Activated CD4-positive, alpha-beta T cell treated with anti-CD3 and anti-CD28 coated beads for 36 hours (primary cell): ENCODE measurements at regions not wholly inside any gene's neighbourhood (a gene's known extent, or its start where the extent isn't known, plus 50 kb on each side); places are given as distances from the start of the nearest gene placed in this dataset.

ENCODE experiments used
- ATAC-seq: fragments of 200-7000 bp; cut with Tn5 transposase; one replicate; pipeline ENCODE4 v1.10.0; 2021; ENCODE audit warnings: mild to moderate bottlenecking, moderate library complexity
- CTCF ChIA-PET: fragments of 350-600 bp; sonication (Branson Sonifier 250); formaldehyde crosslinking; loops from one replicate; lab custom pipeline; 2021; ENCODE audit warnings: antibody characterized with exemption; lab: Charles Lee
- POLR2A ChIA-PET: fragments of 350-600 bp; sonication (Branson Sonifier 250); formaldehyde crosslinking; loops from one replicate; lab custom pipeline; 2021; ENCODE audit warnings: antibody characterized with exemption, inconsistent platforms; lab: Charles Lee
- DNase-seq: peaks from one replicate; pipeline ENCODE4 v3.0.0-alpha.2; 2020
- H3K27ac Mint-ChIP-seq: one replicate; pipeline ENCODE4 v1.8.0; 2021; ENCODE audit warnings: mixed read lengths
- H3K27me3 Mint-ChIP-seq: one replicate; pipeline ENCODE4 v1.8.0; 2021; ENCODE audit warnings: mixed read lengths
- H3K36me3 Mint-ChIP-seq: one replicate; pipeline ENCODE4 v1.8.0; 2021; ENCODE audit warnings: low read depth, mixed read lengths
- H3K4me1 Mint-ChIP-seq: one replicate; pipeline ENCODE4 v1.8.0; 2021; ENCODE audit warnings: mixed read lengths
- H3K4me3 Mint-ChIP-seq: one replicate; pipeline ENCODE4 v1.8.0; 2021; ENCODE audit warnings: mild to moderate bottlenecking, moderate library complexity, mixed read lengths
- H3K9me3 Mint-ChIP-seq: one replicate; pipeline ENCODE4 v1.8.0; 2021; ENCODE audit warnings: low read depth, mixed read lengths
- intact Hi-C, 2 experiments: fragments of 100-400 bp; cut with DNase I in 1 of 2; cut with micrococcal nuclease in 1 of 2; formaldehyde crosslinking; loops; one replicate each; pipeline versions ENCODE4 v1.14.2 to v1.15.1; 2022 to 2024; cut with DNase I, micrococcal nuclease

GRCh38 chr6:14965424-14966075 is 280.3 kb upstream of the JARID2 start:
- Mint-ChIP-seq H3K27ac (no peak overlapping the region), H3K36me3 (no peaks in the 10 kb centered on the region), H3K4me1 (no peaks in the 10 kb centered on the region), H3K9me3 (peaks cover 6% of the 10 kb centered on the region), H3K27me3 (no peaks in the 10 kb centered on the region), H3K4me3 (no peak overlapping the region)
- ChIA-PET CTCF (no interaction called here), POLR2A (no interaction called here)
- intact Hi-C loops = no loop called here
- DNase-seq = no peak
- ATAC-seq = no peak

- Mint-ChIP-seq H3K4me1 (no peaks in the 10 kb centered on the region), H3K36me3 (no peaks in the 10 kb centered on the region), H3K9me3 (peaks cover 6% of the 10 kb centered on the region), H3K27me3 (no peaks in the 10 kb centered on the region), H3K27ac (no peak overlapping the region), H3K4me3 (no peak overlapping the region)
- ChIA-PET POLR2A (no interaction called here), CTCF (interaction anchor here (0.6 kb wide), 1 partner anchor 281 kb away, joined by 4 read pairs; no protein-coding TSS in a partner anchor)
- intact Hi-C loops = no loop called here
- ATAC-seq (no peak), DNase-seq (no peak)
Measured at GRCh38 chr6:14966096-14966905, 279.6 kb upstream of the JARID2 start.

- no peaks in the 10 kb centered on the region for H3K27me3 Mint-ChIP-seq
- peaks cover 6% of the 10 kb centered on the region for H3K9me3 Mint-ChIP-seq
- intact Hi-C loops = no loop called here
- H3K27ac Mint-ChIP-seq = no peak overlapping the region
- ATAC-seq = no peak
- CTCF ChIA-PET = interaction anchor here (0.6 kb wide), 1 partner anchor 280 kb away, joined by 4 read pairs; no protein-coding TSS in a partner anchor
- H3K4me3 Mint-ChIP-seq = no peak overlapping the region
- H3K36me3 Mint-ChIP-seq = no peaks in the 10 kb centered on the region
- POLR2A ChIA-PET = interaction anchor here (0.7 kb wide), 2 partner anchors 679 to 1721 kb away, joined by 4 to 14 read pairs; no protein-coding TSS in a partner anchor
- no peak for DNase-seq
- no peaks in the 10 kb centered on the region for H3K4me1 Mint-ChIP-seq
Measured at GRCh38 chr6:14966906-14967711, 278.8 kb upstream of the JARID2 start.

- intact Hi-C loops = no loop called here
- no peak for ATAC-seq
- Mint-ChIP-seq H3K4me1 (no peaks in the 10 kb centered on the region), H3K4me3 (no peak overlapping the region), H3K36me3 (no peaks in the 10 kb centered on the region), H3K27ac (no peak overlapping the region), H3K9me3 (peaks cover 6% of the 10 kb centered on the region), H3K27me3 (no peaks in the 10 kb centered on the region)
- ChIA-PET POLR2A (interaction anchor here (0.7 kb wide), 1 partner anchor 1723 kb away, joined by 14 read pairs; no protein-coding TSS in a partner anchor), CTCF (interaction anchor here (0.7 kb wide), 1 partner anchor 328 kb away, joined by 3 read pairs; no protein-coding TSS in a partner anchor)
- no peak for DNase-seq
Measured at GRCh38 chr6:14968056-14968637, 277.7 kb upstream of the JARID2 start.

GRCh38 chr6:14969126-14969525 is 276.7 kb upstream of the JARID2 start:
- POLR2A ChIA-PET = no interaction called here
- no peak overlapping the region for H3K4me3 Mint-ChIP-seq

GRCh38 chr6:14972379-14973067 is 273.3 kb upstream of the JARID2 start:
- Mint-ChIP-seq H3K27me3 (no peaks in the 10 kb centered on the region), H3K4me3 (no peak overlapping the region), H3K27ac (no peak overlapping the region), H3K36me3 (no peaks in the 10 kb centered on the region), H3K4me1 (peaks cover 4% of the 10 kb centered on the region), H3K9me3 (peaks cover 6% of the 10 kb centered on the region)
- ATAC-seq (no peak), DNase-seq (no peak)
- ChIA-PET CTCF (interaction anchor here (0.8 kb wide), 1 partner anchor 1993 kb away, joined by 3 read pairs; no protein-coding TSS in a partner anchor), POLR2A (no interaction called here)
- intact Hi-C loops = no loop called here

More at GRCh38 chr6:14969126-14969525, 276.7 kb upstream of the JARID2 start:
- CTCF ChIA-PET = interaction anchor here (0.7 kb wide), 1 partner anchor 785 kb away, joined by 3 read pairs; no protein-coding TSS in a partner anchor
- Mint-ChIP-seq H3K36me3 (no peaks in the 10 kb centered on the region), H3K4me1 (no peaks in the 10 kb centered on the region), H3K9me3 (peaks cover 6% of the 10 kb centered on the region), H3K27me3 (no peaks in the 10 kb centered on the region), H3K27ac (no peak overlapping the region)
- ATAC-seq (no peak), DNase-seq (no peak)
- intact Hi-C loops = no loop called here

- peaks cover 2% of the 10 kb centered on the region for H3K9me3 Mint-ChIP-seq
- H3K4me1 Mint-ChIP-seq = peaks cover 4% of the 10 kb centered on the region
- intact Hi-C loops = no loop called here
- no peaks in the 10 kb centered on the region for H3K36me3 Mint-ChIP-seq
- ATAC-seq = no peak
- H3K27me3 Mint-ChIP-seq = no peaks in the 10 kb centered on the region
- DNase-seq = no peak
- ChIA-PET CTCF (no interaction called here), POLR2A (no interaction called here)
- H3K27ac Mint-ChIP-seq = no peak overlapping the region
- no peak overlapping the region for H3K4me3 Mint-ChIP-seq
Measured at GRCh38 chr6:14974372-14974771, 271.5 kb upstream of the JARID2 start.

GRCh38 chr6:14974792-14975470 is 270.9 kb upstream of the JARID2 start:
- peak; percentile 6 for ATAC-seq
- H3K27me3 Mint-ChIP-seq = no peaks in the 10 kb centered on the region
- no peaks in the 10 kb centered on the region for H3K36me3 Mint-ChIP-seq
- ChIA-PET POLR2A (interaction anchor here (0.6 kb wide), 1 partner anchor 171 kb away, joined by 3 read pairs; no protein-coding TSS in a partner anchor), CTCF (no interaction called here)
- H3K4me3 Mint-ChIP-seq = no peak overlapping the region
- peak overlapping the region; percentile 55 for H3K27ac Mint-ChIP-seq
- no peak for DNase-seq
- H3K4me1 Mint-ChIP-seq = peaks cover 4% of the 10 kb centered on the region
- no peaks in the 10 kb centered on the region for H3K9me3 Mint-ChIP-seq
- intact Hi-C loops = no loop called here

- Mint-ChIP-seq H3K4me3 (no peak overlapping the region), H3K9me3 (no peaks in the 10 kb centered on the region), H3K36me3 (no peaks in the 10 kb centered on the region), H3K27ac (no peak overlapping the region), H3K4me1 (peaks cover 4% of the 10 kb centered on the region), H3K27me3 (no peaks in the 10 kb centered on the region)
- DNase-seq (peak; percentile 9), ATAC-seq (peak; percentile 47)
- ChIA-PET CTCF (no interaction called here), POLR2A (interaction anchor here (0.6 kb wide), 2 partner anchors 170 to 576 kb away, joined by 3 read pairs; no protein-coding TSS in a partner anchor)
- intact Hi-C loops = no loop called here
Measured at GRCh38 chr6:14975471-14975817, 270.4 kb upstream of the JARID2 start.

GRCh38 chr6:14977747-14978382 is 268.0 kb upstream of the JARID2 start:
- ChIA-PET CTCF (no interaction called here), POLR2A (no interaction called here)
- Mint-ChIP-seq H3K9me3 (no peaks in the 10 kb centered on the region), H3K4me1 (peaks cover 7% of the 10 kb centered on the region), H3K27ac (no peak overlapping the region), H3K27me3 (no peaks in the 10 kb centered on the region), H3K4me3 (no peak overlapping the region), H3K36me3 (no peaks in the 10 kb centered on the region)
- no peak for ATAC-seq
- intact Hi-C loops = no loop called here
- no peak for DNase-seq
